Retina (tissue), 1 donor: ENCODE measurements at regions not wholly inside any gene's neighbourhood (a gene's known extent, or its start where the extent isn't known, plus 50 kb on each side); places are given as distances from the start of the nearest gene placed in this dataset.

ENCODE experiments used
- DNase-seq: peaks from one replicate; pipeline ENCODE4 v3.0.0-alpha.2; 2016

- DNase-seq = no peak
Measured at GRCh38 chr10:27599546-27599945, 95.4 kb downstream of the RAB18 start.

GRCh38 chr10:27600930-27601329 is 96.8 kb downstream of the RAB18 start:
- no peak for DNase-seq

GRCh38 chr10:27601503-27601902 is 97.4 kb downstream of the RAB18 start:
- no peak for DNase-seq

GRCh38 chr10:27601946-27602538 is 97.9 kb downstream of the RAB18 start:
- no peak for DNase-seq

- DNase-seq = no peak
Measured at GRCh38 chr10:27603104-27603503, 99.0 kb downstream of the RAB18 start.

GRCh38 chr10:27605318-27605717 is 101.2 kb downstream of the RAB18 start:
- DNase-seq = no peak

GRCh38 chr10:27607591-27607990 is 103.5 kb downstream of the RAB18 start:
- DNase-seq = no peak

GRCh38 chr10:27611236-27611635 is 107.1 kb downstream of the RAB18 start:
- no peak for DNase-seq

- peak; percentile 78 for DNase-seq
Measured at GRCh38 chr10:27611744-27612550, 107.8 kb downstream of the RAB18 start.

GRCh38 chr10:27612551-27613035 is 108.5 kb downstream of the RAB18 start:
- DNase-seq = no peak

GRCh38 chr10:27614776-27615175 is 110.7 kb downstream of the RAB18 start:
- DNase-seq = no peak

- DNase-seq = no peak
Measured at GRCh38 chr10:27618036-27618615, 114.0 kb downstream of the RAB18 start.

- DNase-seq = no peak
Measured at GRCh38 chr10:27618906-27619305, 114.8 kb downstream of the RAB18 start.

- DNase-seq = no peak
Measured at GRCh38 chr10:27619329-27619728, 115.2 kb downstream of the RAB18 start.

GRCh38 chr10:27620430-27621397 is 116.6 kb downstream of the RAB18 start:
- DNase-seq = no peak

- no peak for DNase-seq
Measured at GRCh38 chr10:27621461-27621860, 117.4 kb downstream of the RAB18 start.

GRCh38 chr10:27622596-27622995 is 118.5 kb downstream of the RAB18 start:
- no peak for DNase-seq
